ENCODE measurements at regions not wholly inside any gene's neighbourhood (a gene's known extent, or its start where the extent isn't known, plus 50 kb on each side); places are given as distances from the start of the nearest gene placed in this dataset.

DNA sequence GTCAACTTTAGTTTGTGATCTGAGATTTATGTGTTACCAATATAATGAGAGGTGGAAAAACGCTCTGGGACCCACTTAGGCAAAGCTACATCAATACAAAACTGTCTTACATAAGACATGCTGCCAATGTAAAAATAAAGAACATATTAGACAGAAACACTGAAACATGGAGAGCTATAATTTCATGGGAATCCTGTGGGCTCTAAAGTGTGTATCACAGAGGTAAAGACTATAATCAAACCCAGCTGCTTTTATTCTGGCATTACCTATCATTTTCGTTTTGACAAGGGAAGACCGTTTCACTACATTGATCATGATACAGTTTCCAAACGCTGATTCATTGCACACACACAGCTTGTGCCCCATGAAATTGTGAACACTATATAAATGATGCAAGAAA is 400.5 kb upstream of the TUSC1 start (continued):
- no peak for TF ChIP-seq ZNF274 (IDR thresholded peaks at IDR 0.05; ENCODE audit: borderline replicate concordance, extremely low read depth, low read length)

DNA sequence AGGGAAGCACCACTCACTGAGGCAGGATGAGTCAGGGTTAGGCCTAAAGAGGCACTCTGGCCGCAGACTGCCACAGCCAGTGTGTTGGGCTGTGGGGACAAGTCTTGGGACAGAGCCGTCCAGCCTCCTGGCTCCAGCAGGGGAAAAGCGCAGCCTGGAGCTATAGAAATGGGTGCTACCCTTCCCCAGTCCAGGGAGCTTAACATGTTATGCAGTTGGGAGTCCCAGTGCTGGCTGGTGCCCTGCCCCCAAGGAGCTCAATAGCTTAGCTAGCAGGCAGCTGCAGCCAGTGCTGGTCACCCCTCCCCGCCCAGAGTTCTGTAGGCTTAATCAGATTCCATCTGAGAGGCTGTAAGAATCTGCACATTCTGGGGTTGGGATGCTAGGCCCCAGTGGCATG is 399.6 kb upstream of the TUSC1 start:
- Histone ChIP-seq H3K56ac (replicated peaks; ENCODE audit: insufficient read length, low read depth, low read length) (no peak overlapping the region), H3K79me1 (ENCODE audit: low read depth, low read length) (no peaks in the 10 kb centered on the region), H3K9me3 (ENCODE audit: insufficient read depth in 2 of 2, low read depth in 1 of 2, low read length in 1 of 2) (no peaks in the 10 kb centered on the region; a peak in 1 of 4 replicates), H4K8ac (ENCODE audit: extremely low read depth, insufficient read depth, low read length) (no peak overlapping the region; the same call in 1 of the 2 replicates), H4K20me1 (replicated peaks in 1 of 2; ENCODE audit: control insufficient read depth in 1 of 2, insufficient read depth in 2 of 2, low read length in 2 of 2) (no peaks in the 10 kb centered on the region), H2BK12ac (ENCODE audit: low read depth, low read length) (no peak overlapping the region), H3K4me3 (ENCODE audit: extremely low read depth in 1 of 4, insufficient read depth in 2 of 4, low read depth in 3 of 4, low read length in 4 of 4) (no peak overlapping the region), H2BK15ac (ENCODE audit: low read length) (no peak overlapping the region), H3K23ac (ENCODE audit: insufficient read length) (no peak overlapping the region), H3K79me2 (ENCODE audit: control insufficient read depth in 1 of 2, insufficient read depth in 2 of 2, low read length in 2 of 2) (no peaks in the 10 kb centered on the region), H3K36me3 (ENCODE audit: control insufficient read depth in 2 of 4, insufficient read depth in 4 of 4, low read length in 3 of 4) (no peaks in the 10 kb centered on the region), H3K4me2 (ENCODE audit: insufficient read depth in 1 of 2, low read depth in 2 of 2, low read length in 2 of 2) (no peak overlapping the region), H2BK20ac (ENCODE audit: low read length) (no peak overlapping the region), H3K4ac (replicated peaks; ENCODE audit: insufficient read length, low read depth, low read length) (no peak overlapping the region), H3K9ac (replicated peaks in 1 of 4; ENCODE audit: extremely low read depth in 1 of 4, low read depth in 3 of 4, low read length in 3 of 4) (no peak overlapping the region), H3K27ac (ENCODE audit: low read depth, low read length) (no peak overlapping the region), H4K91ac (replicated peaks; ENCODE audit: insufficient read length, low read length) (no peak overlapping the region), H2AK5ac (ENCODE audit: low read depth, low read length) (no peak overlapping the region), H2AFZ (ENCODE audit: low read length) (peak overlapping the region; percentile 32; the same call in 1 of the 2 replicates), H3K4me1 (replicated peaks in 1 of 4; ENCODE audit: control insufficient read depth in 3 of 4, insufficient read depth in 4 of 4, low read length in 3 of 4) (no peaks in the 10 kb centered on the region), H3K23me2 (ENCODE audit: low read depth, low read length) (no peaks in the 10 kb centered on the region), H2BK5ac (ENCODE audit: low read depth, low read length) (no peak overlapping the region), H3K18ac (ENCODE audit: extremely low read depth, low read length) (no peak overlapping the region), H4K5ac (ENCODE audit: insufficient read length, low read depth, low read length) (no peak overlapping the region), H2BK120ac (replicated peaks; ENCODE audit: low read depth, low read length) (no peak overlapping the region), H3K14ac (ENCODE audit: insufficient read length) (no peak overlapping the region), H3K27me3 (replicated peaks in 1 of 4; ENCODE audit: control insufficient read depth in 3 of 4, extremely low read depth in 1 of 4, insufficient read depth in 3 of 4, low read length in 3 of 4) (no peaks in the 10 kb centered on the region)
- CTCF ChIA-PET (ENCODE audit: partially characterized antibody), result no interaction called here
- DNase-seq (ENCODE audit: low read depth in 1 of 2, low spot score in 2 of 2) (no peak), FAIRE-seq (no peak)
- WGBS, 2 experiments (ENCODE audit: extremely low coverage in 1 of 2, insufficient coverage in 1 of 2, insufficient read length in 1 of 2, insufficient replicate concordance in 2 of 2, low coverage in 1 of 2, low lambda C conversion rate in 2 of 2, missing lambda C conversion rate in 1 of 2), result 90% methylated on average over 4 of the region's 4 CpGs; no CpG with 5 or more reads in 1 of the 2 experiments
- POLR2A ChIA-PET (ENCODE audit: partially characterized antibody), result no interaction called here
- no peak for TF ChIP-seq HDAC6 (IDR thresholded peaks at IDR 0.05; ENCODE audit: low read depth, low read length)
- TF ChIP-seq JUN (IDR thresholded peaks at IDR 0.05; ENCODE audit: low read depth, low read length), result no peak
- TF ChIP-seq EGR1 (IDR thresholded peaks at IDR 0.05; ENCODE audit: borderline replicate concordance, low read depth, low read length), result no peak
- TF ChIP-seq POU5F1 (IDR thresholded peaks at IDR 0.05; ENCODE audit: low read depth, low read length), result no peak
- TF ChIP-seq BRCA1 (IDR thresholded peaks at IDR 0.05; ENCODE audit: low read depth, low read length), result no peak
- TF ChIP-seq SIX5 (IDR thresholded peaks at IDR 0.05; ENCODE audit: low read depth, low read length), result no peak
- no peak for TF ChIP-seq ZNF274 (IDR thresholded peaks at IDR 0.05; ENCODE audit: borderline replicate concordance, extremely low read depth, low read length)
- no peak for TF ChIP-seq SIRT6 (IDR thresholded peaks at IDR 0.05; ENCODE audit: low read length)
- no peak for TF ChIP-seq SIN3A (conservative IDR thresholded peaks at IDR 0.05 in 1 of 2, IDR thresholded peaks at IDR 0.05 in 1 of 2; ENCODE audit: low read depth in 1 of 2, low read length in 2 of 2)
- TF ChIP-seq CTCF (IDR thresholded peaks at IDR 0.05; ENCODE audit: control extremely low read depth in 1 of 3, insufficient read depth in 1 of 3, low read depth in 1 of 3, low read length in 3 of 3), result no peak
- TF ChIP-seq SP1 (IDR thresholded peaks at IDR 0.05; ENCODE audit: low read depth, low read length), result no peak
